B cell (primary cell): ENCODE measurements at regions not wholly inside any gene's neighbourhood (a gene's known extent, or its start where the extent isn't known, plus 50 kb on each side); places are given as distances from the start of the nearest gene placed in this dataset.

ENCODE experiments used
- ATAC-seq: fragments of 200-7000 bp; cut with Tn5 transposase; one replicate; pipeline ENCODE4 v1.10.0; 2021; ENCODE audit warnings: low read depth, mild to moderate bottlenecking, moderate number of reproducible peaks, moderate library complexity
- CTCF ChIA-PET: fragments of 350-600 bp; sonication (Branson Sonifier 250); formaldehyde crosslinking; loops from one replicate; lab custom pipeline; 2021; ENCODE audit warnings: antibody characterized with exemption, inconsistent platforms; lab: Charles Lee
- POLR2A ChIA-PET: fragments of 350-600 bp; sonication (Branson Sonifier 250); formaldehyde crosslinking; loops from one replicate; lab custom pipeline; 2021; ENCODE audit warnings: antibody characterized with exemption; lab: Charles Lee
- DNase-seq: peaks from one replicate; pipeline ENCODE4 v3.0.0; 2013
- H2AFZ ChIP-seq: 2 replicates; pipeline ENCODE4 v1.6.1; 2012; ENCODE audit warnings: mild to moderate bottlenecking, low read depth, low read length; ENCODE audit not compliant: insufficient read depth, poor library complexity, severe bottlenecking
- H3K27ac ChIP-seq, 2 donors: 1 replicate in 1 of 2; 2 replicates in 1 of 2; pipeline ENCODE4 v1.5.1; 2012 to 2013; ENCODE audit warnings: low read length in 2 of 2, mild to moderate bottlenecking in 2 of 2, moderate library complexity in 1 of 2
- H3K27me3 ChIP-seq, 4 experiments: fragments of 200-600 bp in 1 of 4; sonication (generic) in 1 of 4; replicated peaks in 1 of 4; 1 replicate in 2 of 4; 2 replicates in 2 of 4; pipeline versions ENCODE4 v1.6.1 to v1.7.0; 2013 to 2016; ENCODE audit warnings: low read length in 3 of 4, mild to moderate bottlenecking in 2 of 4, mixed read lengths in 1 of 4, moderate library complexity in 1 of 4; ENCODE audit not compliant: insufficient read depth in 4 of 4, control insufficient read depth in 3 of 4; ENCODE audit errors: control extremely low read depth in 1 of 4
- H3K36me3 ChIP-seq, 2 experiments: replicated peaks in 1 of 2; 1 replicate in 1 of 2; 2 replicates in 1 of 2; pipeline versions ENCODE4 v1.6.1 to v1.7.1; 2013; ENCODE audit warnings: low read length in 1 of 2; ENCODE audit not compliant: insufficient read depth in 2 of 2, control insufficient read depth in 1 of 2; ENCODE audit errors: control extremely low read depth in 1 of 2, extremely low read depth in 1 of 2
- H3K4me1 ChIP-seq, 2 donors: fragments of 200-600 bp in 1 of 2; sonication (generic) in 1 of 2; 1 replicate in 1 of 2; 2 replicates in 1 of 2; pipeline versions ENCODE4 v1.5.1 to v1.6.1; 2013 to 2017; ENCODE audit warnings: low read length in 2 of 2; ENCODE audit not compliant: control insufficient read depth in 2 of 2, insufficient read depth in 2 of 2
- H3K4me2 ChIP-seq: replicated peaks from 2 replicates; pipeline ENCODE3; 2012; ENCODE audit warnings: mild to moderate bottlenecking, low read depth, low read length; ENCODE audit not compliant: poor library complexity, severe bottlenecking
- H3K4me3 ChIP-seq, 5 experiments: fragments of 200-600 bp in 1 of 5; sonication (generic) in 1 of 5; 1 replicate in 3 of 5; 2 replicates in 2 of 5; pipeline versions ENCODE4 v1.5.1 to v1.7.0; 2011 to 2016; ENCODE audit warnings: low read length in 4 of 5, mild to moderate bottlenecking in 4 of 5, low read depth in 2 of 5, control low read depth in 1 of 5, moderate library complexity in 1 of 5; ENCODE audit not compliant: insufficient read depth in 1 of 5; ENCODE audit errors: control extremely low read depth in 1 of 5, extremely low read depth in 1 of 5
- H3K79me2 ChIP-seq: fragments of 200-600 bp; sonication (generic); one replicate; pipeline ENCODE4 v1.6.0; 2016; ENCODE audit warnings: low read length; ENCODE audit not compliant: control insufficient read depth, insufficient read depth
- H3K9ac ChIP-seq: fragments of 200-600 bp; sonication (generic); 2 replicates; pipeline ENCODE4 v1.6.1; 2017; ENCODE audit warnings: mild to moderate bottlenecking, low read length, moderate library complexity
- H3K9me3 ChIP-seq, 3 donors: one replicate each; pipeline versions ENCODE4 v1.6.1 to v1.7.1; 2013; ENCODE audit warnings: low read length in 2 of 3; ENCODE audit not compliant: control insufficient read depth in 2 of 3, insufficient read depth in 1 of 3; ENCODE audit errors: control extremely low read depth in 1 of 3
- H4K20me1 ChIP-seq: 2 replicates; pipeline ENCODE4 v1.6.0; 2012; ENCODE audit warnings: mild to moderate bottlenecking, low read length; ENCODE audit not compliant: insufficient read depth, control insufficient read depth, poor library complexity, severe bottlenecking
- H3K27ac Mint-ChIP-seq: one replicate; pipeline ENCODE4 v1.8.0; 2021; ENCODE audit warnings: mixed read lengths
- H3K27me3 Mint-ChIP-seq: one replicate; pipeline ENCODE4 v1.8.0; 2021; ENCODE audit warnings: mixed read lengths
- H3K4me1 Mint-ChIP-seq: one replicate; pipeline ENCODE4 v1.8.0; 2021; ENCODE audit warnings: mixed read lengths
- H3K4me3 Mint-ChIP-seq: one replicate; pipeline ENCODE4 v1.8.0; 2021; ENCODE audit warnings: mixed read lengths
- H3K9me3 Mint-ChIP-seq: one replicate; pipeline ENCODE4 v1.8.0; 2022; ENCODE audit warnings: mixed read lengths; ENCODE audit not compliant: insufficient read depth
- CTCF ChIP-seq: fragments of 200-600 bp; IDR thresholded peaks from one replicate; pipeline ENCODE4 v1.8.0; 2022; ENCODE audit warnings: antibody characterized with exemption, mild to moderate bottlenecking
- EZH2 ChIP-seq: IDR thresholded peaks from 2 replicates; pipeline ENCODE4 v1.6.1; 2012; ENCODE audit warnings: borderline replicate concordance, low read depth, mild to moderate bottlenecking, moderate library complexity, low read length; ENCODE audit not compliant: insufficient read depth, poor library complexity, severe bottlenecking
- WGBS: methylation state at CpG from one replicate; pipeline ENCODE4 v1.1.5; 2013; ENCODE audit warnings: missing lambda C conversion rate; ENCODE audit not compliant: insufficient coverage; 5-methylcytosine and 5-hydroxymethylcytosine counted together
- intact Hi-C: fragments of 100-400 bp; cut with micrococcal nuclease; formaldehyde crosslinking; loops from one replicate; pipeline ENCODE4 v1.10.0; 2022

GRCh38 chr10:51008346-51008745, 65.9 kb upstream of the PRKG1 start:
- Histone ChIP-seq H3K36me3 (no peaks in the 10 kb centered on the region), H3K79me2 (no peaks in the 10 kb centered on the region), H4K20me1 (no peaks in the 10 kb centered on the region), H3K4me1 (no peaks in the 10 kb centered on the region), H3K4me3 (no peak overlapping the region), H3K4me2 (no peak overlapping the region), H3K27me3 (peaks cover 0 to 3% (median 0%) of the 10 kb centered on the region in 4 experiments), H3K27ac (no peak overlapping the region), H3K9me3 (no peaks in the 10 kb centered on the region), H2AFZ (no peak overlapping the region), H3K9ac (no peak overlapping the region)
- H3K4me1 Mint-ChIP-seq: no peaks in the 10 kb centered on the region
- no peak for TF ChIP-seq EZH2
- TF ChIP-seq CTCF: no peak
- H3K27me3 Mint-ChIP-seq: no peaks in the 10 kb centered on the region
- 58% methylated on average over 2 of the region's 3 CpGs for WGBS
- H3K27ac Mint-ChIP-seq: no peak overlapping the region
- H3K4me3 Mint-ChIP-seq: no peak overlapping the region
- CTCF ChIA-PET: interaction anchor here (0.9 to 1.8 kb wide), 2 partner anchors 13 to 1207 kb away, joined by 5 to 9 read pairs; no protein-coding TSS in a partner anchor
- POLR2A ChIA-PET: no interaction called here
- intact Hi-C loops: no loop called here
- H3K9me3 Mint-ChIP-seq: peaks cover 4% of the 10 kb centered on the region
- no peak for DNase-seq
- no peak for ATAC-seq

GRCh38 chr10:51010977-51011376, 63.3 kb upstream of the PRKG1 start:
- no CpG with 5 or more reads among the region's 2 CpGs for WGBS
- Mint-ChIP-seq H3K4me3 (no peak overlapping the region), H3K4me1 (peaks cover 15% of the 10 kb centered on the region), H3K27me3 (no peaks in the 10 kb centered on the region), H3K9me3 (peaks cover 4% of the 10 kb centered on the region), H3K27ac (no peak overlapping the region)
- H3K27me3 ChIP-seq: peaks cover 0 to 3% (median 0%) of the 10 kb centered on the region in 4 experiments
- intact Hi-C loops: no loop called here
- no peak overlapping the region for H3K9ac ChIP-seq
- H3K9me3 ChIP-seq: no peaks in the 10 kb centered on the region
- peak; percentile 44 for DNase-seq
- TF ChIP-seq EZH2 (no peak), CTCF (peak; percentile 80)
- no peak overlapping the region for H3K4me3 ChIP-seq
- no peaks in the 10 kb centered on the region for H4K20me1 ChIP-seq
- no peak overlapping the region for H3K27ac ChIP-seq
- ChIA-PET POLR2A (no interaction called here), CTCF (no interaction called here)
- no peak overlapping the region for H3K4me2 ChIP-seq
- H3K36me3 ChIP-seq: no peaks in the 10 kb centered on the region
- peaks cover 7 to 13% of the 10 kb centered on the region in 2 donors for H3K4me1 ChIP-seq
- H3K79me2 ChIP-seq: no peaks in the 10 kb centered on the region
- H2AFZ ChIP-seq: no peak overlapping the region
- ATAC-seq: no peak
